Caco-2 (cell line): ENCODE measurements at regions not wholly inside any gene's neighbourhood (a gene's known extent, or its start where the extent isn't known, plus 50 kb on each side); places are given as distances from the start of the nearest gene placed in this dataset.

Experiments used
- BruUV-seq: library from RNA; stranded (reverse); fragments of 400-500 nt; replicated peaks from 2 replicates; lab custom pipeline; 2021; lab: Mats Ljungman, UMichigan
- CTCF ChIA-PET: fragments of 300-600 bp; sonication (Branson Sonifier 250); formaldehyde crosslinking; loops from one replicate; lab custom pipeline; 2022; ENCODE audit warnings: antibody characterized with exemption; lab: Charles Lee
- POLR2A ChIA-PET: fragments of 300-600 bp; sonication (Branson Sonifier 250); formaldehyde crosslinking; loops from one replicate; lab custom pipeline; 2022; ENCODE audit warnings: antibody characterized with exemption; lab: Charles Lee
- DNase-seq, 2 experiments: peaks; one replicate each; pipeline versions ENCODE4 v3.0.0 to v3.0.0-alpha.2; 2020 to 2022
- H3K27me3 ChIP-seq: replicated peaks from 2 replicates; pipeline ENCODE4 v1.6.0; 2011; ENCODE audit warnings: low read length; ENCODE audit not compliant: control insufficient read depth, insufficient read depth
- H3K36me3 ChIP-seq: 2 replicates; pipeline ENCODE4 v1.5.1; 2011; ENCODE audit warnings: low read length; ENCODE audit not compliant: control insufficient read depth, insufficient read depth
- H3K4me1 ChIP-seq: fragments of 250-450 bp; sonication (Bioruptor Pico); 2 replicates; pipeline ENCODE4 v1.5.1; 2020; ENCODE audit warnings: mild to moderate bottlenecking
- H3K4me3 ChIP-seq: 2 replicates; pipeline ENCODE4 v1.5.1; 2011; ENCODE audit warnings: low read depth, mild to moderate bottlenecking, control low read depth, low read length
- H3K9me3 ChIP-seq: fragments of 250-450 bp; sonication (Bioruptor Pico); 2 replicates; pipeline ENCODE4 v1.5.1; 2020; ENCODE audit warnings: mild to moderate bottlenecking, moderate library complexity
- H3K27ac Mint-ChIP-seq: one replicate; pipeline ENCODE4 v1.8.0; 2022; ENCODE audit warnings: mixed read lengths; ENCODE audit not compliant: unreplicated experiment
- H3K27me3 Mint-ChIP-seq: one replicate; pipeline ENCODE4 v1.8.0; 2022; ENCODE audit warnings: mixed read lengths; ENCODE audit not compliant: insufficient read depth, unreplicated experiment
- H3K36me3 Mint-ChIP-seq: one replicate; pipeline ENCODE4 v1.8.0; 2022; ENCODE audit warnings: mild to moderate bottlenecking, mixed read lengths; ENCODE audit not compliant: insufficient read depth, unreplicated experiment
- H3K4me1 Mint-ChIP-seq: one replicate; pipeline ENCODE4 v1.8.0; 2022; ENCODE audit warnings: low read depth, mixed read lengths; ENCODE audit not compliant: unreplicated experiment
- H3K4me3 Mint-ChIP-seq: one replicate; pipeline ENCODE4 v1.8.0; 2022; ENCODE audit warnings: mild to moderate bottlenecking, moderate library complexity, mixed read lengths; ENCODE audit not compliant: unreplicated experiment
- H3K9me3 Mint-ChIP-seq: one replicate; pipeline ENCODE4 v1.8.0; 2022; ENCODE audit warnings: mixed read lengths; ENCODE audit not compliant: unreplicated experiment
- CTCF ChIP-seq, 2 experiments: fragments of 200-600 bp in 1 of 2; IDR thresholded peaks; 1 replicate in 1 of 2; 2 replicates in 1 of 2; pipeline versions ENCODE4 v1.5.1 to v1.8.0; 2011 to 2022; ENCODE audit warnings: antibody characterized with exemption in 1 of 2, control low read depth in 1 of 2, inconsistent platforms in 1 of 2, low read depth in 1 of 2, low read length in 1 of 2, mild to moderate bottlenecking in 1 of 2, moderate library complexity in 1 of 2; ENCODE audit not compliant: insufficient read depth in 1 of 2, severe bottlenecking in 1 of 2, unreplicated experiment in 1 of 2
- intact Hi-C: fragments of 100-400 bp; cut with micrococcal nuclease; formaldehyde crosslinking; loops from one replicate; pipeline ENCODE4 v1.10.0; 2022; ENCODE audit not compliant: unreplicated experiment

DNA sequence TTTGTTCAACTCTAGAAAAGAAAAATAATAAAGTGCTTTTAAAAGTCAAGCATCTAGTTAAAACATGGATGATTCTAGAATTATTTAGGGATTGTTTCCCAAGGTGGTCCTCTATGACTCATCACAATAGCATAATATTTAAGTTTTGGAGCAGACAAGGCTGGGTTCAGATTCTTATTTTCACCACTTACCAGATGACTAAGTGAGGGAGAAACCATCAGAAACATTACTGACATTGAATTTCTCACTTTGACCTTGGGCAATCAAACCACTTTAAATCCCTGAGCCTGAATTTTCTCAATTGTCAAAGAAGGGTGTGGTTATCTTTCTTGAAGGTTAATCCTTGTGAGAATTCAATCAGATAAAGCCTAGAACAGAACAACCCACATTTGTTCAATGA lies 102.5 kb upstream of the PTGFR start:
- CTCF ChIA-PET, result no interaction called here
- no peak for TF ChIP-seq CTCF (IDR thresholded peaks at IDR 0.05; ENCODE audit: insufficient read depth in 1 of 2, low read depth in 1 of 2, low read length in 1 of 2, severe bottlenecking in 1 of 2, unreplicated experiment in 1 of 2)
- Mint-ChIP-seq H3K4me1 (no peaks in the 10 kb centered on the region), H3K36me3 (no peaks in the 10 kb centered on the region), H3K4me3 (no peak overlapping the region), H3K9me3 (no peaks in the 10 kb centered on the region), H3K27me3 (no peaks in the 10 kb centered on the region), H3K27ac (no peak overlapping the region)
- no TSS peak for BruUV-seq
- Histone ChIP-seq H3K4me1 (no peaks in the 10 kb centered on the region), H3K4me3 (no peak overlapping the region), H3K27me3 (no peaks in the 10 kb centered on the region), H3K9me3 (no peaks in the 10 kb centered on the region), H3K36me3 (no peaks in the 10 kb centered on the region)
- intact Hi-C loops, result no loop called here
- no peak for DNase-seq
- POLR2A ChIA-PET, result no interaction called here

GRCh38 chr1:78401148-78401547 lies 89.6 kb upstream of the PTGFR start:
- H3K27ac Mint-ChIP-seq, result no peak overlapping the region

DNA sequence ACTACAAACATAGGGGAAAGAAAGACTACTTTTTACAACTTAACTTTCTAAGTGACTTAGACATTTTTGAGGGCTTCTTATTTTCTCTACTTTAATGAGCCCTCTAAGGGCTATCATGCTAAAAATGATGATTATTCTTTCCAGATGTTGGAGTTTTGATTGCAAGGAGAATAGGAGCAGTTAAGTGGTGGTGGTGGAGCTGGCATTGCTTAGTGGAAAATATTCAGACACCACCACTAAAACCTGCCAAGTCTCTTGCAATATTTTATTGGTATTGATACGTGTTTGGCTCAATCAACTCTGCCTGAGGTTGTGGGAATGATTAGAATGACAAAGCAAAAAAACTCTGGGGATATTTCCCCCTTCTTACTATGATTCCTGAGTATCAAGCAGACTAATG lies 82.6 kb upstream of the PTGFR start:
- no peaks in the 10 kb centered on the region for H3K36me3 ChIP-seq
- no peaks in the 10 kb centered on the region for H3K27me3 Mint-ChIP-seq
- no peaks in the 10 kb centered on the region for H3K27me3 ChIP-seq
- H3K4me1 Mint-ChIP-seq, result no peaks in the 10 kb centered on the region
- intact Hi-C loops, result no loop called here
- no peaks in the 10 kb centered on the region for H3K9me3 ChIP-seq
- no peak overlapping the region for H3K4me3 ChIP-seq
- H3K9me3 Mint-ChIP-seq, result no peaks in the 10 kb centered on the region
- no peaks in the 10 kb centered on the region for H3K4me1 ChIP-seq
- no peak overlapping the region for H3K27ac Mint-ChIP-seq
- no TSS peak for BruUV-seq
- H3K36me3 Mint-ChIP-seq, result no peaks in the 10 kb centered on the region
- POLR2A ChIA-PET, result no interaction called here
- CTCF ChIA-PET, result no interaction called here
- TF ChIP-seq CTCF (IDR thresholded peaks at IDR 0.05; ENCODE audit: insufficient read depth in 1 of 2, low read depth in 1 of 2, low read length in 1 of 2, severe bottlenecking in 1 of 2, unreplicated experiment in 1 of 2), result no peak
- DNase-seq, result no peak
- H3K4me3 Mint-ChIP-seq, result no peak overlapping the region

More at GRCh38 chr1:78401148-78401547, 89.6 kb upstream of the PTGFR start:
- CTCF ChIA-PET, result no interaction called here
- H3K4me1 ChIP-seq, result no peaks in the 10 kb centered on the region
- no peaks in the 10 kb centered on the region for H3K36me3 Mint-ChIP-seq
- H3K4me3 Mint-ChIP-seq, result no peak overlapping the region
- H3K4me1 Mint-ChIP-seq, result no peaks in the 10 kb centered on the region
- POLR2A ChIA-PET, result no interaction called here
- H3K27me3 ChIP-seq, result no peaks in the 10 kb centered on the region
- no peaks in the 10 kb centered on the region for H3K36me3 ChIP-seq
- DNase-seq, result no peak
- H3K9me3 Mint-ChIP-seq, result no peaks in the 10 kb centered on the region
- intact Hi-C loops, result no loop called here
- peaks cover 4% of the 10 kb centered on the region for H3K27me3 Mint-ChIP-seq
- no peak for TF ChIP-seq CTCF (IDR thresholded peaks at IDR 0.05; ENCODE audit: insufficient read depth in 1 of 2, low read depth in 1 of 2, low read length in 1 of 2, severe bottlenecking in 1 of 2, unreplicated experiment in 1 of 2)
- H3K9me3 ChIP-seq, result no peaks in the 10 kb centered on the region
- BruUV-seq, result no TSS peak
- no peak overlapping the region for H3K4me3 ChIP-seq
